ENCODE measurements at regions not wholly inside any gene's neighbourhood (a gene's known extent, or its start where the extent isn't known, plus 50 kb on each side); places are given as distances from the start of the nearest gene placed in this dataset.

DNA sequence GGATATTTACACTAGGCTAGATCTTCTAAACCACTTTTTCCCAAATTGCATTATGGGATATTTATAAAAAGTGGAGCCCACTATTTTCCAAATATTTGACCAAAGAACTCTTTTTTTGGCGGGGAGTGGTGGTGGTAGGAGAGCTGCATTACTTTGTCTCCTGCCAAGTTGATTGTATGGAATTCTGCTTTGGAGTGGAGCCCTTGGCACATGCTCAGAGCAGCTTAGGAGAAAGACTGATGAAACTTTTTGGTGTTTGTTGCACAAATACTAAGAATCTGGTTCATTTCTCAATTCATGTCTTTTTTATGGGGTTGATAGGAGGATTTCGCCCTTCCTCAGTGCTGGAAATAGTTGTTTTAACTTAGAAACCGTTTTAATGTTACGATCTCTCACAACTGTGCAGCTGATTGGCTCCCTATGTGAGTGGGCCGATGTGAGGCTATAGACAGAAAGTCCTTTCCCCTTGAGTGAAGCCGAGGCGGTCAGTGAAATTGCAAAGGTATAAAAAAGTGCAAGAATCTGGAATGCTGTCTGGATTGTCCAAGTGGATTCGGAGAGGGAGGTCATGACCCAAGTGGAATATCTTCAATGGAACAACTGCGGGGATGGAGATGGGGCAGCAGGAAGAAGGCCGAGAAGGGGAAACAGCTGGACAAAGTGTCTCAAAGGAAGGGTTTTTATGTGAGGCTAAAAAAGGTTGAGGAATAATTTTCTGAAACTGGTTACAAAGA is 415.9 kb downstream of the FGF9 start:
- TF ChIP-seq, protein P1, sequence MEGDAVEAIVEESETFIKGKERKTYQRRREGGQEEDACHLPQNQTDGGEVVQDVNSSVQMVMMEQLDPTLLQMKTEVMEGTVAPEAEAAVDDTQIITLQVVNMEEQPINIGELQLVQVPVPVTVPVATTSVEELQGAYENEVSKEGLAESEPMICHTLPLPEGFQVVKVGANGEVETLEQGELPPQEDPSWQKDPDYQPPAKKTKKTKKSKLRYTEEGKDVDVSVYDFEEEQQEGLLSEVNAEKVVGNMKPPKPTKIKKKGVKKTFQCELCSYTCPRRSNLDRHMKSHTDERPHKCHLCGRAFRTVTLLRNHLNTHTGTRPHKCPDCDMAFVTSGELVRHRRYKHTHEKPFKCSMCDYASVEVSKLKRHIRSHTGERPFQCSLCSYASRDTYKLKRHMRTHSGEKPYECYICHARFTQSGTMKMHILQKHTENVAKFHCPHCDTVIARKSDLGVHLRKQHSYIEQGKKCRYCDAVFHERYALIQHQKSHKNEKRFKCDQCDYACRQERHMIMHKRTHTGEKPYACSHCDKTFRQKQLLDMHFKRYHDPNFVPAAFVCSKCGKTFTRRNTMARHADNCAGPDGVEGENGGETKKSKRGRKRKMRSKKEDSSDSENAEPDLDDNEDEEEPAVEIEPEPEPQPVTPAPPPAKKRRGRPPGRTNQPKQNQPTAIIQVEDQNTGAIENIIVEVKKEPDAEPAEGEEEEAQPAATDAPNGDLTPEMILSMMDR (IDR thresholded peaks at IDR 0.05), result no peak
- TF ChIP-seq POLR2A (IDR thresholded peaks at IDR 0.05), result no peak
- no peak for TF ChIP-seq EP300 (IDR thresholded peaks at IDR 0.05)

Data from gastroesophageal sphincter (tissue), 3 donors.